ENCODE measurements at regions not wholly inside any gene's neighbourhood (a gene's known extent, or its start where the extent isn't known, plus 50 kb on each side); places are given as distances from the start of the nearest gene placed in this dataset.

- TF ChIP-seq POLR2A (IDR thresholded peaks at IDR 0.05) (no peak), CTCF (IDR thresholded peaks at IDR 0.05) (no peak)
Measured at GRCh38 chr6:120826253-120826652, 508.0 kb downstream of the TBC1D32 start.

Measured in lower leg skin (tissue), 3 donors.